C4-2B (cell line): ENCODE measurements at regions not wholly inside any gene's neighbourhood (a gene's known extent, or its start where the extent isn't known, plus 50 kb on each side); places are given as distances from the start of the nearest gene placed in this dataset.

ENCODE experiments used
- H3K27ac ChIP-seq: fragments of 450-650 bp; 2 replicates; pipeline ENCODE4 v1.5.1; 2017
- ZFX ChIP-seq: fragments of 450-650 bp; IDR thresholded peaks from 2 replicates; pipeline ENCODE4 v1.6.1; 2017
- TF ChIP-seq, protein P1 (sequence below): fragments of 450-650 bp; conservative IDR thresholded peaks from 2 replicates; pipeline ENCODE4 v1.5.1; 2017; ENCODE audit warnings: mild to moderate bottlenecking

DNA sequence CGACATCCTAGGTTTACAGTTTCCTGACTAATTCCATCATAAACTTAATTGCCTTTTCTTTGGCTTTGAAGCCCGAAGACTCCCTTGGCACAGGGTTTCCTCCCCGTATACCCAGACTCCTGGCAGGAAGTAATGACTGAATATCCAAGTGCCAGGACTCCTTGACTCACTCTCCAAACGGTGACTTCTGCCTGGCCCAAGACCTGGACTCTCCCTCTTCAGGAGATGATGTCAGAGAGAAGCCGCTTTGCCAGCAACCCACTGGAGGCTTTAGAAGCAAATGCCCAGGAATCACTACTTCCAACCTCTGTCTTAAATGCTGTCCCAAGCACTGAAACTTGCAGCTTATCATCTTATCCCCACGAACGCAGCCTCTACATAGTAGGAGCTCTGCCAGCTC lies 146.5 kb downstream of the RGS9 start:
- H3K27ac ChIP-seq: no peak overlapping the region
- no peak for TF ChIP-seq ZFX
- TF ChIP-seq, protein P1, sequence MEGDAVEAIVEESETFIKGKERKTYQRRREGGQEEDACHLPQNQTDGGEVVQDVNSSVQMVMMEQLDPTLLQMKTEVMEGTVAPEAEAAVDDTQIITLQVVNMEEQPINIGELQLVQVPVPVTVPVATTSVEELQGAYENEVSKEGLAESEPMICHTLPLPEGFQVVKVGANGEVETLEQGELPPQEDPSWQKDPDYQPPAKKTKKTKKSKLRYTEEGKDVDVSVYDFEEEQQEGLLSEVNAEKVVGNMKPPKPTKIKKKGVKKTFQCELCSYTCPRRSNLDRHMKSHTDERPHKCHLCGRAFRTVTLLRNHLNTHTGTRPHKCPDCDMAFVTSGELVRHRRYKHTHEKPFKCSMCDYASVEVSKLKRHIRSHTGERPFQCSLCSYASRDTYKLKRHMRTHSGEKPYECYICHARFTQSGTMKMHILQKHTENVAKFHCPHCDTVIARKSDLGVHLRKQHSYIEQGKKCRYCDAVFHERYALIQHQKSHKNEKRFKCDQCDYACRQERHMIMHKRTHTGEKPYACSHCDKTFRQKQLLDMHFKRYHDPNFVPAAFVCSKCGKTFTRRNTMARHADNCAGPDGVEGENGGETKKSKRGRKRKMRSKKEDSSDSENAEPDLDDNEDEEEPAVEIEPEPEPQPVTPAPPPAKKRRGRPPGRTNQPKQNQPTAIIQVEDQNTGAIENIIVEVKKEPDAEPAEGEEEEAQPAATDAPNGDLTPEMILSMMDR: no peak

DNA sequence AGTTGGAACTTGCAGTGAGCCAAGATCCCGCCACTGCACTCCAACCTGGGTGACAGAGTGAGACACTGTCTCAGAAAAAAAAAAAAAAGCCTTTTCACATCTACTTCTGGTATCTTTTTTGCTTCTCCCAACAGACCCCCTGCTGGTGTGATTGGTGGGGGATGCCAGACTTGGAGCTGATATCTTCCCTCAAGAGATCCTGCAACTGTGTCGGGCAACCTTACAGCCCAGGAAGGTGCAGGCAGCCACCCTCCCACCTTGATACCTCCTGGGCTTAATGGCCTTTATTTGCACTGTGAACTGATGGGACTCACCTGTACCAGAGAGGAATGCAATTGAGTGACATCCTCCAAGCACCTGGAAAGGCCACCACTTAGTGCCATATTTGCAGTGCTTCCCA lies 142.3 kb downstream of the RGS9 start:
- no peak for TF ChIP-seq ZFX
- TF ChIP-seq, protein P1: no peak
- H3K27ac ChIP-seq: no peak overlapping the region

DNA sequence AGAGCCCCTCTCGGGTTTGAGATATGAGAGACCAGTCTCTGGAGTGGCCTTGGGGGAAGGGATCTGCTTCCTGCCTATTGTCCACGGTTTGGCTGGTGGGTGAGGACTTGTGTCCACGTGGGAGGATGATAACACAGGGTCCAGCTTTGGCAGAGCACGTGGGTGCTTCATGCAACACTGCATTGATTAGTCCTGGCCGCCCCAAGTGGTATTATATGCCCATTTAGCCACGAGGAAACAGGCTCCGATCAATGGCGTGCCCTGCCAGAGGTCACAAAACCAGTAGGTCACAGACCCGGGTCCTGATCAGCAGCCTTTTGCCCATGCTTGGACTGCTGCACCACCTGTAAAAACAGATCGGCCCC lies 141.6 kb downstream of the RGS9 start:
- no peak overlapping the region for H3K27ac ChIP-seq
- TF ChIP-seq ZFX: no peak
- TF ChIP-seq, protein P1: no peak

DNA sequence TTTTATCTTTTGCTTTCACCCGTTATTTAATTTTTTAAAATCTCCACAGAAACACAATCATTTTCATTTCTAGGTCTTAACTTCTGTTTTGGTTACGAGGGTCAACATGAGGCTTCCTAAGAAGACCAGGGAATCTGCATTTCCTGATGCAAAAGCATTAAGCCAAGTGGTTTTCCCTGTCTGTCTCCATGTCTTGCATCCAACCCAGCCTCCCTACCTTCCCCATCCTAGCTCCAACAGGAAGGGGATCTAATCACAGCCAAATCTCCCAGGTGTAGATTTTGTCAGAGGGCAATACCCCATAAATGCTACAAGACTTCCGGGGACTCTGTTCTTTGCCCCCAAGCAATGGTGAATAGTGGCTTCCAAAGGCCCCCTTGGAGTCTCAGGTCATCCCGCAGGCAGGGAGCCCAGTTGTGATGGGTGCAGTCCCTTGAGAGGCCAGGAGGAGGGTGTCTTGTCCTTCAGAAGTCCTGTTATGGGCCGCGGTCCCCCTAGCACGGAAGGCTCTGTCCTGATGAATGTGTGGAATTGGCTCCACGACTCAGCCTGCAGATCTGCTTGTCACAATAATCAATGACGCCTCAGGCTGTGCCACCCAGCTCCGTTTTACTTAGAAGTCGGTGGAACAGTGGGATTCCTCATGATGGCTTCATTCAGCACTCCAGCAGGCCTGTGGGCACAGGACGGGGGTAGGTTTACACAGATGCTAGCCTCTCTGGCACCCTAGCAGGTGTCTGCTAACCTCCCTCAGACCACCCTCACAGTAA lies 141.1 kb downstream of the RGS9 start:
- no peak for TF ChIP-seq ZFX
- TF ChIP-seq, protein P1: peak; percentile 88
- H3K27ac ChIP-seq: no peak overlapping the region

DNA sequence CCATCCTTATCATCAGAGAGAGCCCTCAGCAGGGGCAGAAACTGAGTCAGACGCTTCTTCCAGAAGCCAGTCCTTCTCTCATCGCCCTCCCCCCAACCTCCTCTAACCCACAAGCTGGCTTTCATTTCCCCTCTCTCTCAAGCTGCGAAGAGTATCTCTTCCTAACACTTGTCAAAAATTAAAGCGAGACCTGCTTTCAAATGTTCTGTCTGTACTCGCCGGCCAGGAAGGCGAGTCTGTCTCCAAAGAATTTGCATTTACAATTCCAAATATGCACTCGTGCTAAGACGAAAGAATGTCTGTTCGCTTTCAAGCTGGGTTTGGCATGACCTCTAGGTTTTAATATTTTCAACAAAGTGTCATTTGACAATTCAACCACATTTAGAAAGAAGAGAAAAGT lies 140.4 kb downstream of the RGS9 start:
- TF ChIP-seq ZFX: no peak
- TF ChIP-seq, protein P1: no peak

More for the DNA sequence above, 140.4 kb downstream of the RGS9 start:
- H3K27ac ChIP-seq: no peak overlapping the region
